Stimulated activated naive B cell treated with anti-CD40 and anti-IgM and Interleukin-4, amounts not matched to agents 10 μg/mL and 1 μg/mL and 100 μg/mL, for 72 hours (primary cell): ENCODE measurements at regions not wholly inside any gene's neighbourhood (a gene's known extent, or its start where the extent isn't known, plus 50 kb on each side); places are given as distances from the start of the nearest gene placed in this dataset.

Experiments
- ATAC-seq, 2 donors: fragments of 150-1000 bp; cut with Tn5 transposase; replicated peaks; 2 replicates each; pipeline ENCODE4 v1.10.0; 2021; ENCODE audit warnings: moderate library complexity in 1 of 2
- DNase-seq: peaks from one replicate; pipeline ENCODE4 v3.0.0; 2021
- H3K27ac Mint-ChIP-seq: one replicate; pipeline ENCODE4 v1.8.0; 2022; ENCODE audit warnings: mild to moderate bottlenecking, mixed read lengths
- H3K27me3 Mint-ChIP-seq, 2 donors: one replicate each; pipeline ENCODE4 v1.8.0; 2022; ENCODE audit warnings: mixed read lengths in 2 of 2
- H3K36me3 Mint-ChIP-seq, 2 donors: one replicate each; pipeline ENCODE4 v1.8.0; 2022; ENCODE audit warnings: mixed read lengths in 2 of 2, mild to moderate bottlenecking in 1 of 2
- H3K4me1 Mint-ChIP-seq, 2 donors: one replicate each; pipeline ENCODE4 v1.8.0; 2022; ENCODE audit warnings: mixed read lengths in 2 of 2, mild to moderate bottlenecking in 1 of 2
- H3K4me3 Mint-ChIP-seq, 2 donors: one replicate each; pipeline ENCODE4 v1.8.0; 2022; ENCODE audit warnings: mild to moderate bottlenecking in 2 of 2, mixed read lengths in 2 of 2, moderate library complexity in 1 of 2
- H3K9me3 Mint-ChIP-seq, 2 donors: one replicate each; pipeline ENCODE4 v1.8.0; 2022; ENCODE audit warnings: mixed read lengths in 2 of 2, mild to moderate bottlenecking in 1 of 2

DNA sequence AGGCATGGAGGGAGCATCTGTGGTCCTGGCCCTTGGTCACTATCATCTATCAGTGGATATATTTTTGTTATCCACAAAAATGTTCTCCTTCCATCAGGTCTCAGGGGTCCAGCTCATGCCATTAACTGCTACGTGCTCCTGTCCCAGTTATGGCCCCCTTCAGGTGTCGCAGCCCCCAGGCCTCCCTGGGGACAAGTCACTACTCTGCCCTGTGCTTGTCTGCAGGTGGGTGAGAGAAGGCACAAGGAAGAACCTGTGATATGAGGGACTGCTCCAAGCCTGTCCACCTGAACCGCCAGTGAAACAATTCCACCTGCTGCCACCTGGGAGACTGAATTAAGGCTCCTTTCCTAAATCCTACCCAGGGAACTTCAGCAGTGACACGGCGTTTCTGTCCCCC, 229.6 kb upstream of the ID2 start:
- Mint-ChIP-seq H3K4me3 (no peak overlapping the region), H3K4me1 (peaks cover 2 to 18% of the 10 kb centered on the region in 2 donors), H3K27me3 (peaks cover 61 to 88% of the 10 kb centered on the region in 2 donors), H3K9me3 (peaks cover 0 to 1% of the 10 kb centered on the region in 2 donors), H3K36me3 (no peaks in the 10 kb centered on the region), H3K27ac (no peak overlapping the region)
- DNase-seq (no peak), ATAC-seq (no peak)

GRCh38 chr2:8452979-8453903, 228.6 kb upstream of the ID2 start:
- Mint-ChIP-seq H3K9me3 (peaks cover 0 to 1% of the 10 kb centered on the region in 2 donors), H3K4me3 (no peak overlapping the region), H3K36me3 (no peaks in the 10 kb centered on the region), H3K27ac (no peak overlapping the region), H3K4me1 (peaks cover 5 to 23% of the 10 kb centered on the region in 2 donors), H3K27me3 (peaks cover 62 to 89% of the 10 kb centered on the region in 2 donors)
- ATAC-seq (no peak), DNase-seq (no peak)

DNA sequence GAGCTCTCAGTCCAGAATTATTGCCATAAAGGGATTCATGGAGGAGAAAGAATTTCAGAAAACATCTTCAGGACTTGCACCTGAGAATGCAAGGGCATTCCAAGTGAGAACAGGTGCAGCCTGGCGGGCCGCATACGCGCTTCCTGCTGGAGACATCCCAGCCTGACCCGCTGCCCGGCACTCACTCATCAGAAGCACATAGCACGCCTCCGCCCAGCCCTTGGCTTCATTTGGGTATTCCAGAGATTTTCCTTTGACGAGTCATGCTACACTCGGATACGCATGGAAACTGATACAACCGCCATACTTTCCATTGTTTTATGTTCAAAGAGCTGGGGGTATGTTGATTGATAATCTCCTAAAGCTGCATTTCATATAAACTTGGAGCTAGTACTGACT, 228.0 kb upstream of the ID2 start:
- H3K27ac Mint-ChIP-seq: no peak overlapping the region
- peaks cover 65 to 89% of the 10 kb centered on the region in 2 donors for H3K27me3 Mint-ChIP-seq
- H3K36me3 Mint-ChIP-seq: no peaks in the 10 kb centered on the region
- ATAC-seq (no peak), DNase-seq (no peak)
- peaks cover 0 to 1% of the 10 kb centered on the region in 2 donors for H3K9me3 Mint-ChIP-seq
- no peak overlapping the region for H3K4me3 Mint-ChIP-seq
- H3K4me1 Mint-ChIP-seq: peaks cover 5 to 23% of the 10 kb centered on the region in 2 donors

- Mint-ChIP-seq H3K9me3 (peaks cover 0 to 1% of the 10 kb centered on the region in 2 donors), H3K4me3 (no peak overlapping the region), H3K36me3 (no peaks in the 10 kb centered on the region), H3K4me1 (peaks cover 5 to 23% of the 10 kb centered on the region in 2 donors), H3K27ac (no peak overlapping the region), H3K27me3 (peaks cover 72 to 92% of the 10 kb centered on the region in 2 donors)
- DNase-seq (no peak), ATAC-seq (no peak)
These were observed 227.1 kb upstream of the ID2 start for GRCh38 chr2:8454797-8455196.

DNA sequence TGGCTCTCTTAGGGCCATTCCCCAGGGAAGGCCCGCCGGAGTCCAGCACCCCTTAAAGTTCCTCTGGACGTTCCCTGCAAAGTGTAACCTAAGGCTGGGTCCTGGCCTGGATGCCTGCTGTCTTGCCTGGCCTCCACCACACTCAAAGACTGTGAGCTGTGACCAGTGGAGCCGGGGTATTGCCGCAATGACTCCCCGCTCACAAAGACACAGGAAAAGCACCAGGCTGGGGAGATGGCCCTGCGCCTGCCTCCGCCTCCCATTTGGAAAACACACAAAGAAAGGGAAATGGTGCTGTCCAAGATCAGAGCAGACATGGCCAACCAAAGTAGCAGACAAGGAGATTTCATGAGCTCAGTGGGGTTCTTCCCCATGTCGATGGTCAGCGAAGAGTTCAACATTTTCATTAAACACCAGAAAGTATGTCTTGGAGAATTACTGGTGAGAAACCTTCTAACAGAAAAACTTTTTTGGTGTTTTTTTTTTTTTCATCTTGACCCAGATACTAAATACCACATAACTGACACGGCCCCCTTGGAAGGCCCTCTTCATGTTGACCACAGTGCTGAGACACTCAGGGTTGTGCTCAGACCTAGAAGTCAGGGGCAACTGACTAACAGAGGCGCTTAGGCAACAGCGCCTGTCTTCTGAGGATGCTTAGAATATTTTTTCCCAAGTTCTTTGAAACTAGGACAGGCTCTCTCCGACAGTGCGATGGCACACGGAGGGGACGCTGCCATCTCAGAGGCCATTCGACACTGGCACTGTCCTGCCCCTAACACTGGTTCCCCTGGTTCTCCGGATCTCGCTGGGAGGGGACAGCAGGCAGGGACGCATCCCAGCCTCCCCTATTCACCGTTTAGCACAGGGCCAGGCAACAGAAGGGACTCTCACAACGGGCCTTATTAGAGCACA, 226.4 kb upstream of the ID2 start:
- peaks cover 0 to 1% of the 10 kb centered on the region in 2 donors for H3K9me3 Mint-ChIP-seq
- H3K27me3 Mint-ChIP-seq: peaks cover 72 to 92% of the 10 kb centered on the region in 2 donors
- H3K4me1 Mint-ChIP-seq: peaks cover 5 to 23% of the 10 kb centered on the region in 2 donors
- peak overlapping the region in 1 of 2 donors; percentile 33 for H3K4me3 Mint-ChIP-seq
- no peaks in the 10 kb centered on the region for H3K36me3 Mint-ChIP-seq
- H3K27ac Mint-ChIP-seq: no peak overlapping the region
- ATAC-seq: peak in 1 of 2 donors; percentile 34
- DNase-seq: no peak

- DNase-seq: no peak
- H3K27ac Mint-ChIP-seq: no peak overlapping the region
- ATAC-seq: peak; percentile 33
- peaks cover 0 to 1% of the 10 kb centered on the region in 2 donors for H3K9me3 Mint-ChIP-seq
- H3K27me3 Mint-ChIP-seq: peaks cover 75 to 94% of the 10 kb centered on the region in 2 donors
- no peaks in the 10 kb centered on the region for H3K36me3 Mint-ChIP-seq
- peak overlapping the region; percentile 17 to 33 for H3K4me3 Mint-ChIP-seq
- H3K4me1 Mint-ChIP-seq: peaks cover 5 to 23% of the 10 kb centered on the region in 2 donors
These were observed 225.4 kb upstream of the ID2 start for GRCh38 chr2:8456151-8457091.

- Mint-ChIP-seq H3K9me3 (peaks cover 0 to 1% of the 10 kb centered on the region in 2 donors), H3K36me3 (no peaks in the 10 kb centered on the region), H3K27ac (no peak overlapping the region), H3K4me3 (peak overlapping the region; percentile 53 to 57), H3K4me1 (peaks cover 5 to 23% of the 10 kb centered on the region in 2 donors), H3K27me3 (peaks cover 76 to 94% of the 10 kb centered on the region in 2 donors)
- DNase-seq (no peak), ATAC-seq (peak; percentile 38 to 41)
These were observed 224.8 kb upstream of the ID2 start for GRCh38 chr2:8457092-8457481.

DNA sequence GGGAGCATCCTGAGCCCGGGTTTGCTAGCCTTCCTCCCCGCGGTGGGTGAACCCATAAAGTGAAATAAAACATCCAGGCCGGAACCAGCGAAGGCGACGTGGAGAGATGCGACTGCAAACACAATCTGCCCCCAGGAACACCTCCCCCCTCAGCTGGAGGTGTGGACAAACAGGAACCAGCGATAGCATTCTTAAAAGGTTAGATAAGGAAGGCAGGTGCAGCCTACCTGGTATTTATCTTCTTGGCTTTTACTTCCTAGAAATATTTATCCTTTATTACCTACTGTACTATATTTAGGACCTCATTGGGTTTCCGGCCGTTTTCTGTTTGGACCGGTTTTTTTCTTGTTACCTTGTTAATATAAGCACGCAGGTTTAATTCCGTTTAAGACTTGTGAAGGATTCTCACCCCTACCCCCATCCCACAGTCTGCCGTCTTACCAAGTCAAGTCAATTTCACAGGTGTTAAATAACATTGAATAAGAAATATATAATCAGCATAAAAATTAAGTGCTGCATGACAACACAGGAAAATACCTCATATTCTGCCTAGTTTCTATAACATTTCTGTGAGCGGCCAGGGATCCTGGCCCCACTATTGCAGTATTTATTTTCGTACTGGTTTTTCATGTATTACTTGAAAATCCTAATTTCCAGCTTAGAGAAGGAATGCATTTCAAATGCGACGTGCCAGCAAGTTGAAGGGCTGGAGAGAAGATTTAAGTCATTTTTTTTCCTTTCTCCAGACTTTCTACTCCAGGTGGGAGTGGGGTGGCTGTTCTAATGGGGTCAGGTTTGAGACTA, 224.0 kb upstream of the ID2 start:
- Mint-ChIP-seq H3K27ac (no peak overlapping the region), H3K4me1 (peaks cover 5 to 23% of the 10 kb centered on the region in 2 donors), H3K4me3 (peak overlapping the region; percentile 53 to 57), H3K36me3 (no peaks in the 10 kb centered on the region), H3K9me3 (peaks cover 0 to 1% of the 10 kb centered on the region in 2 donors), H3K27me3 (peaks cover 75 to 94% of the 10 kb centered on the region in 2 donors)
- peak in 1 of 2 donors; percentile 38 for ATAC-seq
- no peak for DNase-seq

- Mint-ChIP-seq H3K9me3 (peaks cover 0 to 1% of the 10 kb centered on the region in 2 donors), H3K27ac (no peak overlapping the region), H3K4me3 (no peak overlapping the region), H3K36me3 (no peaks in the 10 kb centered on the region), H3K27me3 (peaks cover 75 to 95% of the 10 kb centered on the region in 2 donors), H3K4me1 (peaks cover 5 to 23% of the 10 kb centered on the region in 2 donors)
- DNase-seq (no peak), ATAC-seq (no peak)
These were observed 223.1 kb upstream of the ID2 start for GRCh38 chr2:8458503-8459459.

- peaks cover 77 to 93% of the 10 kb centered on the region in 2 donors for H3K27me3 Mint-ChIP-seq
- H3K36me3 Mint-ChIP-seq: no peaks in the 10 kb centered on the region
- ATAC-seq (no peak), DNase-seq (no peak)
- H3K9me3 Mint-ChIP-seq: peaks cover 0 to 1% of the 10 kb centered on the region in 2 donors
- no peak overlapping the region for H3K27ac Mint-ChIP-seq
- H3K4me1 Mint-ChIP-seq: peaks cover 5 to 23% of the 10 kb centered on the region in 2 donors
- no peak overlapping the region for H3K4me3 Mint-ChIP-seq
These were observed 222.4 kb upstream of the ID2 start for GRCh38 chr2:8459474-8459873.

DNA sequence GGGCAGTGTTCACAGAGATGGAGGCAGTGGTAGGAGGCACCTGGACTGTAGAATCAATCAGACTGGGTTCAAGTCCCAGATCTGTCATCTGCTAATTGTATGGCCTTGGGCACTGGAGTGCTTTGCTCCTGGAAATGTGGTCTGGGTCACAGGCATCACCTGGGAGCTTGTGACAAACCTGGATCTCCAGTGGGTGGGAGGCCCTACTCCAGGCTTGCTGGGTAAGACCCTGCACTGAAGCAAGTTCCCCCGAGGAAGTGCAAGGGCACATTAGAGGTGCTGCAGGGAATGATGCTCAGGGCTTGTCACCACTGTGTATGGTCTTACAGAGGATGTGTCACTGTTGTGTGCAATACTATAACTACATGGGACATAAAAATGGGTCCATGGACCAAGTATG, 220.5 kb upstream of the ID2 start:
- no peak for ATAC-seq
- H3K36me3 Mint-ChIP-seq: no peaks in the 10 kb centered on the region
- no peaks in the 10 kb centered on the region for H3K9me3 Mint-ChIP-seq
- H3K27me3 Mint-ChIP-seq: peaks cover 70 to 85% of the 10 kb centered on the region in 2 donors
- peaks cover 5 to 10% of the 10 kb centered on the region in 2 donors for H3K4me1 Mint-ChIP-seq
- DNase-seq: no peak
- H3K4me3 Mint-ChIP-seq: no peak overlapping the region
- peak overlapping the region; percentile 7 for H3K27ac Mint-ChIP-seq

GRCh38 chr2:8462280-8462679, 219.6 kb upstream of the ID2 start:
- H3K27ac Mint-ChIP-seq: no peak overlapping the region
- peaks cover 5 to 6% of the 10 kb centered on the region in 2 donors for H3K4me1 Mint-ChIP-seq
- peaks cover 0 to 3% of the 10 kb centered on the region in 2 donors for H3K36me3 Mint-ChIP-seq
- H3K9me3 Mint-ChIP-seq: peaks cover 2 to 3% of the 10 kb centered on the region in 2 donors
- peaks cover 76 to 84% of the 10 kb centered on the region in 2 donors for H3K27me3 Mint-ChIP-seq
- no peak for ATAC-seq
- DNase-seq: no peak
- H3K4me3 Mint-ChIP-seq: no peak overlapping the region
